D721Med (cell line): ENCODE measurements at regions not wholly inside any gene's neighbourhood (a gene's known extent, or its start where the extent isn't known, plus 50 kb on each side); places are given as distances from the start of the nearest gene placed in this dataset.

Experiments
- DNase-seq: peaks from one replicate; pipeline ENCODE4 v3.0.0; 2011; ENCODE audit warnings: low spot score; ENCODE audit not compliant: insufficient read length
- FAIRE-seq: peaks from 2 replicates; lab custom pipeline; 2011; peaks lifted over from hg19 to GRCh38; lab: Jason Lieb, UNC
- CTCF ChIP-seq: IDR thresholded peaks from 2 replicates; pipeline ENCODE4 v1.5.1; 2012; ENCODE audit warnings: mild to moderate bottlenecking, control low read depth; ENCODE audit not compliant: insufficient read depth; ENCODE audit errors: missing control alignments

DNA sequence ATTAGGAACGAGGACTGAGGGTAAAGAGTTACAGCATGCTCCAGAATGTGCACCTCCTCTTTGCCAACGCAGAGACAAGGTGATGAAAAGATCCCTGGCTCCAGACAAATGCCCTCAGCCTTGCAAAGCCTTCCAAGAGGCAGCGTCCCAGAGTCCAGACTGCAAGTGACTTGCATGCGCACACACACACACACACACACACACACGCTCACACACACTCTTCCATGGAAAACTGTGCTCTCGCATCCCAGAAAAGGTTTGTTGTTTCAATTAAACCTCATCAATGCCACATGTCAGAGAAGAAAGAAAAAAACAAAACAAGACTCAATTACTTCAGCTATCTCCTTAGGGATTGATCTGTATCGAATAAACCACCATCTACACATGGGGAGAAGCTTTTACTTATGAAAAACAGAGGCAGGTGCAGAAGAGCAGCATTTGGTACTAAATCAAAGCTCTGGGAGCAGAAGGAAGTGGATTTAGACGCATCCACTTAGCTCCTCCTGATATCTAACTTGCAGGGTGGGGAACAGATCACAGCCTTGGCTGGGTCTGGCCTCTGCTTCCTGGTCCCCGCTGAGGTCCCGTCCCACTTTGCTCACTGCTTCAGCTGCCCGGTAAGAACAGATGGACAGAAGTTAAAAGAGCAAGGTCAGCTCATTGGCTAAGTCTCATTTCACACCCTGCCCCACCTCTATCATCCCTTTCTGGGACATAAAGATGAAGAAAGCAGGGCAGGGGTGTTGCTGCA is 249.8 kb upstream of the BLID start:
- no peak for TF ChIP-seq CTCF
- FAIRE-seq (no peak), DNase-seq (no peak)

GRCh38 chr11:122363296-122363695 is 247.3 kb upstream of the BLID start:
- no peak for DNase-seq
- TF ChIP-seq CTCF: no peak
- FAIRE-seq: no peak

DNA sequence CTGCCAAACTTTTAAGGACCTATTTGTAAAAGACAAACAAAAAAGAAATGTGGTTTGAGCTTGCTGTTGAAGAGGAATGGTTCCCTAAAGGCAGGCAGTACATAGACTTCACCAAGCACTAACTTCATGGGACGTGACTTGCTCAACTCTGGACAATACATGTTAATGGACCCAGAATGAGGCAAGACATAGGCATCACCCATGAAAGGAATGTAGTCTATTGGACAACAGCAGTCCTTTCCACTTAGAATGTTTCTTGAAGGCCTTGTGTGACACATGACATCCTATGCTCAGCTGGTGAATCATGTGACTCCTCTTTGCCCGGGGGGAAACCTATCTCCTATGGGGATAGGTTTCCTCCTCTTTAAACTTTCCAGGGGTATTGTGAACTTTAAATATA is 246.4 kb upstream of the BLID start:
- DNase-seq: no peak
- no peak for TF ChIP-seq CTCF
- FAIRE-seq: no peak

DNA sequence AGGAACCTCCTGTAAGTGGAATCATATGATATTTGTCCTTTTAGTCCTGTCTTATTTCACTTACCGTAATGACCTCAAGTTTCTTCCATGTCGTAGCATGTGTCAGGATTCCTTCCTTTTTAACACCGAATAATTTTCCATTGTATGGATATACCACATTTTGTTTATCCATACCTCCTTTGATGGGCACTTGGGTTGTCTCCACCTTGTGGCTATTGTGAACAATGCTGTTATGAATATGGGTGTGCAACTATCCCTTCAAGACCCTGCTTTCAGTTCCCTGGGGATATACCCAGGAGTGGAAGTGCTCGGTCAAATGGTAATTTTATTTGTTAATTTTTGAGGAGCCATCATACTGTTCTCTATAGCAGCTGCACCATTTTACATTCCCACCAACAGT is 244.9 kb upstream of the BLID start:
- TF ChIP-seq CTCF: no peak
- DNase-seq (no peak), FAIRE-seq (no peak)

GRCh38 chr11:122359081-122359571 is 243.1 kb upstream of the BLID start:
- FAIRE-seq (no peak), DNase-seq (no peak)
- TF ChIP-seq CTCF: no peak

DNA sequence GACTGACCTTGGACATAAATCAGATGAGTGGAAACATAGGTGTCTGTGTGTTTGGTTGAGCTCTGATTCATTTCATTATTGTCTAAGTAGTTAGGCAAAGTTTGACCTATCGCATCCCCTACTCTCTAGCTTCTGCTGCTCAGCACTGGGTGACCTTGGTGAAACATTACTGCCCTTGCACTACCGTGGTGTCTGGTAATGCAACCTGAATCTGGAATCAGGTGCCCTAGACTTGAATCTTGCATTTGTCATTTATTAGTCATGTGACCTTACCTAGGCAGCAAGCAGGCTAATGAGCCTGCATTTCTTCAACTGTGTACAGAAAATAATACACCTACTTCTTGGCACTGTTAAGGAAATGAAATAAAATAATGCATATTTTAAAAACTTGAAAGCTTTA is 242.3 kb upstream of the BLID start:
- no peak for TF ChIP-seq CTCF
- no peak for FAIRE-seq
- no peak for DNase-seq

DNA sequence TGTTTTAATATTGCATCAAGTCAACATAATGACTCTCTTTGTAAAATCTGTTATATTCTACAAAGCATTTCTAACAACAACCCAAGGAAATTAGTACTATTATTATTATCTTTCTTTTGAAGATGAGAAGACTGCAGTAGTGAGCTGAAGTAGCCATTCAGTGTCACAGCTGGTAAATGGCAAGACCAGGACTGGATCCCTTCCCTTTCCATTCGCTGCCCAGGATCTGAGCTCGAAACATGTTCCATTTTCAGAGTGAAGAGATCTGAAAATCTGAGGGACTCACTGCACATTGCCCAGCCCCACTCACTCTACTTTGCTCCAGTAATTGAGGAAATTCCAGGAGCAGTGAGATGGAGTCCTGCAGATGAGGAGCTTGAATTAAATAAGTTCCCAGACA is 240.0 kb upstream of the BLID start:
- TF ChIP-seq CTCF: no peak
- DNase-seq: no peak
- FAIRE-seq: no peak
